Neural progenitor cell (in vitro differentiated cells): ENCODE measurements at regions not wholly inside any gene's neighbourhood (a gene's known extent, or its start where the extent isn't known, plus 50 kb on each side); places are given as distances from the start of the nearest gene placed in this dataset.

Source experiments
- EZH2 ChIP-seq: fragments of 200-600 bp; sonication (generic); IDR thresholded peaks from 2 replicates; pipeline ENCODE4 v1.6.1; 2017; ENCODE audit warnings: antibody characterized with exemption, mild to moderate bottlenecking, moderate library complexity
- EZH2phosphoT487 ChIP-seq: fragments of 200-600 bp; sonication (generic); IDR thresholded peaks from 2 replicates; pipeline ENCODE4 v1.6.1; 2017; ENCODE audit warnings: antibody characterized with exemption
- TF ChIP-seq, protein P1 (sequence below): fragments of 200-600 bp; sonication (generic); IDR thresholded peaks from 2 replicates; pipeline ENCODE4 v1.5.1; 2017; ENCODE audit warnings: antibody characterized with exemption, mild to moderate bottlenecking

- TF ChIP-seq, protein P1, sequence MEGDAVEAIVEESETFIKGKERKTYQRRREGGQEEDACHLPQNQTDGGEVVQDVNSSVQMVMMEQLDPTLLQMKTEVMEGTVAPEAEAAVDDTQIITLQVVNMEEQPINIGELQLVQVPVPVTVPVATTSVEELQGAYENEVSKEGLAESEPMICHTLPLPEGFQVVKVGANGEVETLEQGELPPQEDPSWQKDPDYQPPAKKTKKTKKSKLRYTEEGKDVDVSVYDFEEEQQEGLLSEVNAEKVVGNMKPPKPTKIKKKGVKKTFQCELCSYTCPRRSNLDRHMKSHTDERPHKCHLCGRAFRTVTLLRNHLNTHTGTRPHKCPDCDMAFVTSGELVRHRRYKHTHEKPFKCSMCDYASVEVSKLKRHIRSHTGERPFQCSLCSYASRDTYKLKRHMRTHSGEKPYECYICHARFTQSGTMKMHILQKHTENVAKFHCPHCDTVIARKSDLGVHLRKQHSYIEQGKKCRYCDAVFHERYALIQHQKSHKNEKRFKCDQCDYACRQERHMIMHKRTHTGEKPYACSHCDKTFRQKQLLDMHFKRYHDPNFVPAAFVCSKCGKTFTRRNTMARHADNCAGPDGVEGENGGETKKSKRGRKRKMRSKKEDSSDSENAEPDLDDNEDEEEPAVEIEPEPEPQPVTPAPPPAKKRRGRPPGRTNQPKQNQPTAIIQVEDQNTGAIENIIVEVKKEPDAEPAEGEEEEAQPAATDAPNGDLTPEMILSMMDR = no peak
- no peak for TF ChIP-seq EZH2
- TF ChIP-seq EZH2phosphoT487 = no peak
These were observed 363.6 kb upstream of the TYRP1 start for GRCh38 chr9:12329623-12329985.
